HS-27A (cell line): ENCODE measurements at regions not wholly inside any gene's neighbourhood (a gene's known extent, or its start where the extent isn't known, plus 50 kb on each side); places are given as distances from the start of the nearest gene placed in this dataset.
"Not testable (repeated sequence)": the region's sequence is repeated elsewhere in the genome, so short reads cannot be mapped to it uniquely, and the experiment has no call there.

Experiments used
- DNase-seq: peaks from one replicate; pipeline ENCODE4 v3.0.0-alpha.2; 2012; ENCODE audit warnings: low read depth, missing footprints

DNA sequence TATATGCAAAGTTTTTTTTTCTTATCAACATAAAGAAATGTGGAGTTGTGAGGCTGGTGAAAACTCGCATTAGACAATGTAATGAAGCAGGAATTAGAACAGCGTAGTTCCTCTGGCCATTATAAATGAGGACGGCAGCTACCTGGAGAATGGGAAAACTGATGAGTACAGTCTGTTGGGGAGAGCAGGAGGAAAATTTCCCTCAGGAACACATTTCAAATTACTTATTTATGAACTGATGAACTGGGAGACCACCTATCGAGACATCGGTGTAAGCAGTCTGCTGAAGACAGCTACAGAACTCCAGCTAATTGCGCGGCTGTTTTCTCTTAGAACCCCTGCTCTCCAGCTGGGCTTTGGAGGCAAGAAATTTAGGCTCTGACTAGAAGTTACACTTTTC, 343.9 kb upstream of the CLINT1 start:
- DNase-seq = no peak

DNA sequence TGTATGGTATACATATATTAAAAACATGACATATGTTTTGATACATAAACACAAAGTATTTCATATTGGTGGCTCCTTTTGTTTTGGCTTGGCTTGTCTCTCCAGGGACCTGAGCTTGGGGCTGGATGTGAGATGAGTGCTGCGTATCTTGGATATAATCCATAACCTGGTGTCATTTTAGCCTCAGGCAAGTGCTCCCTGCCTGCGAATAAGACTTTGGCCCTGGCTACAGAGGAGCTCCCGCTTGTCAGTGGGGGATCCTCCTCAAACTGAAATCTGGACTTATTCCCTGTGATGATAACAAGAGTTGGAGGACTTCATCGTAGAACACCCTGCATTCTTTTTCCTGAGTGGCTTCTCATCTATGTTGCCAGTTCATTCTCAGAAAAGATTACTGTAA, 341.7 kb upstream of the CLINT1 start:
- DNase-seq = no peak

DNA sequence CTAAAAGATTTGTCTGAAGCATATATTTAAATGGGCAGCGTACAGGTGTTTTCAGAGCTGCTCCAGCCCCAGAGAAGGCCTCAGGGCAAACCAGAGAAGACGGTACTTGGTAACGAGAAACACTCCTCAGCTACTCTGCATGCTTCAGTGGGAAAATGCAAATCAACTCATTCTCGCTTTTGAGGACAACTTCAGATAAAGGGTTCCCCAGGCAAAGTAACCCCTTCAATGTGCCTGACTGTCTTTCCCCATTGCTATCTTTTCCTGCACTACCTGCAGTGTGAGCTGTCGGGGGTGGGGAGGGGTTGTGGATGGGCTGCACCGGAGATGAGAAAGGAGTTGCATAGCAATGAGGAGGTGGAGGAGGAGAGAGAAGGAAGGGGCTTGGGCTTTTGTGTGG, 339.7 kb upstream of the CLINT1 start:
- no peak for DNase-seq

DNA sequence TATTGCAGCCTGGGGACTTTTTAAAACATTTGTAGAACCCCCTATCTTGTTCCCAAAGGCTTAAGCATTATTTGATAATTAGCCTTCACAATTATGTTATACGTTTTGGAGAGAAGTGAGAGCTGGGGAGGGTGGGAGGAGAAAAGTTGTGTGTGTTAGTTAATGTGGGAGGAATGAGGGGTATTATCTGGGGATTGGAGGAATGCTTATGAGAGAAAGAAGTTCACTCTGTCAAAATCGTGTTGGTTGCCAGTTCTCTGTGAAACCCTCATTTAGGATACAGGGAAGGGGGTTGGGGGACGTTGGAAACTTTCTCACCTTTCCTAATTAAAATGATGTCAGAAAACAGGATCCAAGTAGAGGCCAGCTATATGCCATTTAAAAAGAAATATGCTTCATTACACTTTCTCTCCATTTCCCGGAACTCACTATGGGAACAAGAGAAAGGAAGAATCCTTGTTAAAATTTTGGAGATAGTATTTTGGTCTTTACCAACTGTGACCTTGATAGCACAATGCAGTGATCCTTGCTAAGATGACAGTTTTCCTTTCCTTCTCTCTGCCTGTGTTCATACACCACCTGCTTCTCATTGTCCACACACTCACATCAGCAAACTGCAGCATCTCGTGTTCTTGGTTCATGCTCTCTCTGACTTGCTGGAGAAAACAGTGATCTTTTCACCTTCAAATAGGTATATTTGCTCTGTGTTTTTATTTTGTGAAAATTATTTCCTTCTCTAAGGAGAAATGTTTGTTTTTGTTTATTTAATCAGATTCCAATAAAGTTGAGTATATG, 336.7 kb upstream of the CLINT1 start:
- DNase-seq = no peak

DNA sequence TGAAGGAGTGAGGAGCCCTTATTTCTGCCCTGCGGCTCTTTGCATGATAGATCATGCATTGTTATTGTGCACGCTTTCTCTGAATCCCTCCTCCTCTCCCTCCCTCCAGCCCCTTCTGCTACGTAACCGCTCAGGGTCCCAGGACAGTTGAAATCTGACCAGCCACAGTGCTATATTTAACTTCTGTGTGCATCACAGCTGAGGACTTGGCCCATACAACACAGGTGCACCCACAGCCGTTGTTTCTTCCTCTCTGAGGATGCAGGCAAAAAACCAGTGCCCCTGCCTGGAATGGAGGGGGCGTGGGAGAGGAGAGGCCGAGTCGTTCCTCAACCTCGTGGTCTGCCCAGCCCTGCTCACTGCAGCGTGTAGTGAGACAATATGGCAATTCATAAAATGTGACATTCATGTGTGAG, 335.6 kb upstream of the CLINT1 start:
- no peak for DNase-seq

DNA sequence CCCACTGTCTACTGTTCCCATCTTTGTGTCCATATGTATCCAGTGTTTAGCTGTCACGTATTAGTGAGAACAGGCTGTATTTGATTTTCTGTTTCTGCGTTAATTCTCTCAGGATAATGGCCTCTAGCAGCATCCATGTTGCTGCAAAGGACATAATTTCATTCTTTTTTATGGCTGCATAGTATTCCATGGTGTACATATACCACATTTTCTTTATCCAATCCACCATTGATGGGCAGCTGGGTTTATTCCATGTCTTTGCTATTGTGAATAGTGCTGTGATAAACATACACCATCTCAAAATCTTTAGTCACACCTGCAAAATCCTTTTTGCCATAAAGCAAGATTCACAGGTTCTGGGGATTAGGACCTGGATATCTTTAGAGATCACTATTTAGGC, 334.4 kb upstream of the CLINT1 start:
- not testable (repeated sequence) for DNase-seq

DNA sequence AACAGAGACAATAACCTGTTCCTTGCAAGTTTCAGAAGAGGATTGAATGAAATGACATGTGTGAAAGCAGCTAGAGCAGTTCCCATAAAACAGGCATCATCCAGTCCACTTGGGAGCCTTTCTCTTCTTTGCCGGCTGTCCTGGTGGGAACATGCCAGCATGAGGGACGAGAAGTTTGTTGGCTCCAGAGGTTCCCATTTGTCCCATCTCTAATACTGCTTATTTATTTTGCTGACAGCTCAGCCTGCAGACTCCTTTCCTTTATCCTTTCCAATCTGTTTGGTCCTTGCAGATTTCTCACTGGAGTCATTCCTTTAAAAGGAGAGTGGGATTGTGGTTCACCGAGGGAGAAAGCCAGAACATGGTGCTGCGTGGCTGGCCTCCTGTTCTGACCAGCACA, 321.5 kb upstream of the CLINT1 start:
- no peak for DNase-seq

DNA sequence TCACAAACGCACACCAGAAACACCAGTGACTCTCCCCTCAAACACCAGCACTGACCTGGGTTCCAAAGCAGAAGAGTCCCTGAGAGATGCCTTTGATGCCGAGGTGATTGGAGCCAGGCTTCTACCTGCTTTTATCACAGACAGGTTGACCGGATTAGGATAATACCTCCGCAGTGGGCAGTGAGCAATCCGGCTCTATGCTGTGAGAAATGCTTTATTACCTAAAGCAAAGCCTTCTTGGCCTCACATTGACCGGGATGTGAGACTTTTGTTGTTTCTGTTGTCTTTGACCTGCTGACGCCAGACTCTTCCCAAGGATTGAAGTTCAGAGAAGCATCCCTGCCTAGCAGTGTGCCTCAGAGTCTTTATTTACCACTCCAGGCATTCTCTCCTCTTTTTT, 320.3 kb upstream of the CLINT1 start:
- no peak for DNase-seq

DNA sequence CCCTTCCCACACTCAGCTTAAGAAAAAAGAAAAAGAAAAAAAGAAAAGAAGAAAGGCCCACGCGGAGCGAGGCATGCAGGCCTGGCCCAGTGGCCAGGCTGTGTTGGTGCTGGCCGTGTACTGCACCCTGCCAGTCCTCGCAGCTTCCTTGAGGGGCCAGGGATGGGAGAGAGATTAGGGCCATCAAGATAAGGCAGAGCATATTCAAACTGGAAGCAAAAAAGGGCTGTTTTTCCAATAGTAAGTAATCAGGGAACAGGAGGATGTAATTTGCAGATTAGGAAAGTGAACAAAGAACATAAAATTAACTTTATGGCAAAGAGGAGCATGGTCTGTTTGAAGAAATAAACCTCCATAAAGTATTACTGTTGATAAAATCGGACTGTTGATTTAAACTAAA, 319.6 kb upstream of the CLINT1 start:
- no peak for DNase-seq

DNA sequence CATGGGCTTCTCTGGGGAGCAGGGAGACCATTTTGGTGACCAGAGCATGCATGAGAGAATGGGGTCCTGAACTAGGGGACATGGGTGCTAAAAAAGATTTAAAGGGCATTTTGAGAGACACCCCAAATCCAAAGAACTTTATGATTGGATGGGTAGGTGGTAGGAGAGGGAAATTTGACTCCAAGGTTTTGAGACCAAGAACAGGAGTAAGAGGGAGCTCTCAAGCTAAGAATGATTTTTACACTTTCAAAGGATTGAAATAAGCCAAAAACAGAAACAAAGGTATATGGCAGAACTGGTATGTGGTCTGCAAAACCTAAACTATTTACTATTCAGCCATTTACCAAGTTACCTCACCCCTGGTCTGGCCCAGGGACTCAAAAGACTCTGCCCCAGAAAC, 318.2 kb upstream of the CLINT1 start:
- no peak for DNase-seq

DNA sequence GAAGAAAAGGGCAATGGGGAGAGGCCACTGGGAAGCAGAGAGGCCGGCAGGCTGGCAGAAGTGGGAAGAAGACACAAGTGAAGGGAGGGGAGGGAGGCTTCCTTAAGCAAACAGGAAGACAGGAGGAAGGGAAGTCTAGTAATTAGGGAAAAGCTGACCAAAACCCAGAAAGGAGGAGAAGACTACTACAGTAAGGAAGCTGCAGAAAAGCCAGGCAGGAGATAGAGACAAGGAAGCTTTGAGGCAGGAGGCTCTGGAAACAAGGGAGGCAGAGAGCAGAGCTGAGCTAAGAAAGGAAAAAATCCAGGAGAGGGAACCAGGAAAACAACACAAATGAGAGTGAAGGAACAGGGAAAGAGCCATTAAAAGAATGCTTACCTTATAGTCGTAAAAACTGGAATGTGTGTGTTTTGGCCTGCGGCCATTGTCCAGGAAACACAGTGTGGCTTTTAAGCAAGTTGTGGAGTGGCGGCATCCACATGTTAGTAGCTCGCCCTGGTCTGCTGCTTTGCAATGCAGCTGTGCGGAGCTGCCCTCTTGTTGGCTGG, 317.1 kb upstream of the CLINT1 start:
- no peak for DNase-seq

DNA sequence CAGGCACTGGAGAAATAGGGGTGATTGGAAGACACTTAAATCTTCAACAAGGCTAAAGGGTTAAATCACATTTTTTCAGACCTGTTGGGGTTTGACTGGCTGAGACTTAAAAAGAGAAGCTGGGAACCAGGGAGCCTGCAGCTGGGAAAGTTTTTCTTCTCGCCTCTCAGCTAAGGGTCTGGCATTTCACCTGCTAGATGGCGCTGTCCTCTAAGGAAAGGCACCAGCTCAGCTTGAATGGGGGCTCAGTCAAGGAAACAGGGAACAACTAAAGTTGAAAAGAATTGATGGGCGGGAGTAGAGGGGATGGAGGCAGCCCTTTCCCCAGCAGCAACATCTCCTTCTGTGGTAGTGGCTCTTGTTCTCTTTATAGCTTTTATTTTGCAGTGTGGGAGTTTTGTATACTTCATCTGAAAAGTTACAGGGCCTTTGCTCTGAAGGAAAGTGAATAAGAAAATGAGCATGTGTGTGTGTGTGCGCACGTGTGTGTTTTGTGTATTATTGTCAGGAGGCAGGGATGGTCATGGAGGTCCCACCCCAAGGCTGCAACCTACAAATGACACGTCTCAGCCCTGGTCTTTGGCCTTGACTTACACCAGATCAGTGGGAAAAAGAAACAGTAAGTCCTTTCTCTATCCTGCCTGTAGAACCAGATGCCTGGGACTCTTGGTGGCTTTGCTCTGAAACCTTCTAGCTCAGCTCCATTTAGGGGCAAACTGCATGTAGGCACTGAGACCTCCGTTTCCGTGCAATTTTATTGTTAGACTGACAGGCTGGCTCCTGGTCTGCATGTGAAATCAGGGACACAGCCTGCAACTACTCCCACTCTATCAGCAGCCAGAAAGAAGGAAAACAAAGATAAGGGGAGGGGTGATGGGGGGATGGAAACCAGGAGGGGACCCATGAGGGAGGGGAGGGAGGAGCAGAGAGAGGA, 316.2 kb upstream of the CLINT1 start:
- peak; percentile 24 for DNase-seq

DNA sequence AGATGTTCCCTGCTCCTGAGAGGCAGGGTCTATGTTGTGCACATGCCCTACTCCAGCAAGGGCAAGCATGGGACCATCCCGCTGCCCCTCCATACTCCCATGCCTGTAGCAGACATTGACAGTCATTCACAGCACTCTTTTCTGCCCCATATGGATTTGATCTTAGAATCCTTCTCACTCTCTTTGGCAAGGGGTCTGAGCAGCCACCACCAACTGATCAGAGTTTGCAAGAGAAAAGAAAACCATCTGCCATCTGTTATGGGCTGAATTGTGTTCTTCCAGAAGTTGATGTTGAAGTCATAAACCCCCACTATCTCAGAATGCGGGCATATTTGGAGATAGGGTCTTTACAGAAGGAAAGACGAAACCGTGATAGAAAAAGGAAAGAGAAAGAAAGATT, 315.1 kb upstream of the CLINT1 start:
- no peak for DNase-seq

DNA sequence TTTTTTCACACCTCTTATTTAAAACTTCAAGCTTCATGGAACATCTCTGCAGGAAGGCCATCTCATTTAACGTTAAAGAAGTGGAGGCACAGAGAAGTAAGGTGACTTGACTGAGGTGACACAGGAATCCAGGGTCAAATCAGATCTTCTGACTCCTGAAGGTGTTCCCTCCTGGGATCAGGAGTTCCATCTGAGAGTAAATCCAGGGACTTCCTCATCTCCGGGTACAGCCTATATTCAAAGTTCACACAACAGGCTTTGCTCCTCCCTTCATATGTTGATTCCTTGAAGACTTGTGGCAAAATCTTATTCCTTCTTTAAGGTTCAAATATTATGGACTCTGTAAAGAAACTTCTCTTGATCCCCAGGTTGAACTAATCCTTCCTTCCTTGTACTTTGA, 313.1 kb upstream of the CLINT1 start:
- DNase-seq = no peak

DNA sequence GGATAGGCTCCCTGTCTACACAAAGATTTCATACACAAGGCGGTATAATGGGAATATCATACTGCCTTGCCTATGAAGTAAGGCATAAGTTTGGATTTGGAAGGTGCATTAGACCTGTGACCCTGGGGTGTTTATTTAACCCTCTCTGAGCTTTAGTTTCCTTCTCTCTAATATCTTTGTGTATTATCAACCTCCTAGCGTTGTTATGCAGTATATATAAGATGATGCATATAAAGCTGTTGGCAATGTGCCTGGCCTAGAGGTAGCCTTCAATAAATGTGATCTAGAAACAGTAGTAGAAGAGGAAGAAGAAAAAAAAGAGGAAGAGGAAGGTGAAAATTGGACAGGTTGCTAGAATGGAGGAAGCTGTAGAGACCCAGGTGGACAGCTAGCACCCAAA, 311.6 kb upstream of the CLINT1 start:
- no peak for DNase-seq

DNA sequence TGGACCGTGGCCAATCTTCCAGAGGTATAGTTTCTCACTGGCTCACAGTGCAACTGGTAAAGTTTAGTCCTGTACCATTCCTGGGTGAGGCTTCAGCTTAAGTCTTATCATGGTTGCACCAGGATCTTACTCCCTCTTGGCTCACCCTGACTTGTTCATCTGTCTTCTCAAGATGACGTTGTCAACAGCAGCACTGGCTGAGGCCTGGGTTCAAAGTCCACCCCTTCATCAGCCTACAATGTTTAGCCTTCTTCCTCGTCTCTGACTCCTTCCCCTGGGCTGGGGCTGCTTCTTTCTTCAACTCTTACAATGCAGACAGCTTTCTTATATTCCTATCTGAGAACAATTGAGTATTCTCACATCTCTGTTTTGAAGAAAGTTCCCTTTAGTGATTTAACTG, 311.1 kb upstream of the CLINT1 start:
- DNase-seq = no peak

DNA sequence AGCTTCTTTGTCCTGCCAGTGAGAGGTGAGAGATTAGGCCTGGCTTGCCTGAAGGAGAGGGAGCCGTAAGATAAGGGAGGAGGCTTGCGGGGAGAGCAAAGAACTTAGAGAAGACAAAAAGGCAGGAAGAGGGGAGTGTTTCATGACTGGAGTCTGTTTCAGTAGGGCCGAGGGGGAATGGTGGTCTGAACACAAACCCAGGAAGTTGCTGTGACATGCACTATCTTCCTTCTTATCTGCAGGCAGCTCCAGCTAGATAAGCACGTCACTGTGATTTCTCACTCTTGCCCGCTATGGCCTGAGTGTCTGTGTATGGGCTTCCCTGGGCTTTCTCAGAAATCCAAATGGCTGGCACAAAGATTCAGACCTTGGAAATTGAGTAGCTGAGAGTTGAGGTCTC, 307.5 kb upstream of the CLINT1 start:
- no peak for DNase-seq

DNA sequence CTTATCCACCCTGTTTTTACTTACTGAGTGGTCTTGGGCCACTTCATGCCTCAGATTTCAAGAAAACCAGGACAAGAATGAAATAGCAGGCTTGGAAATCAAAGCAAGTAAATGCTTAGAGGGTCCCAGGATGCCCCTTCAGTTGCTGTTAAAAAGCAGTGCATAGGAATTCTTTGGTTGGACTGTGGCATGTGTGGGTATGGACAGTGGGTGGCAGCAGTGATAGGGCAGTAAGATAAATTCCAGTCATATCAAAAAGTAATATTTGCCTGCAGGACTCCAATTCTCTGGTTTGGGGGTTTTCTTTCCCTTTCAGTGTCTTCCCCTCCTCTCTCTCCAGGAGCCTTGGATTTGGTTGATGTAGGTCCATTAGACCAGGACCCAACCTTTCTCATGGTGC, 306.7 kb upstream of the CLINT1 start:
- DNase-seq = no peak

DNA sequence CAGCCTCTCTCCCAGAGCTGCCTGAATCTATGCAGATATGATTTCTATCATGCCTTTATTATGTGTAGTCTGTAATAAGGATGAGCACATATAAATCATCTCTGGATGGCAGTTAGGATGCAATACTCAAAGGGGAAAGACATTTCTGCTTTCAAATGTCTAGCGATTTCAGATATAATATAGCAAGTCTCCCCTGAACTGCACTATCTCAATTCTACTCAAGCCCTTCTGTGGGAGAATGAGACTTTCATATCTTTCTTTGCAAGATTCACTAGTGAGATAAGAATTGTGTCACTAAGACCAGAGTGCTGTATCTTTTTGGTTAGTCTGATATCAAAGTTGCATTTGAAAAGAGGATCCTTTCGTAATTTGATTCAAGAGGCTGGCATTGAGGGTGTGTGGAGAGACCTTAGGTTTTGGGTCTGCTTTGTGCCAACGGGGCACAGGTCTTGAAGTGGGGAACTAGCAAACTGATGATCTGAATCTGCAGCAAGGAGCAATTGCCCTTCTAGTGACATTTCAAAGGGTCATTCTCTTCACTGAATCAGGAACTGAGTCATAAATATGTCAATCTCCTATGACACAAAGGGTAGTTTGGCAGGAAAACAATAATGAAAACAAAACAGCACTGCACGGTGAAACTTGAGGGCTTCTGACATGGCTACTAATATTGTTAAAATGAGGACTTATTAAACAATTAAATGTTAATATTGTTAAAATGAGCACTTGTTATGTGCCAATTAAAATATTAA, 305.5 kb upstream of the CLINT1 start:
- no peak for DNase-seq

DNA sequence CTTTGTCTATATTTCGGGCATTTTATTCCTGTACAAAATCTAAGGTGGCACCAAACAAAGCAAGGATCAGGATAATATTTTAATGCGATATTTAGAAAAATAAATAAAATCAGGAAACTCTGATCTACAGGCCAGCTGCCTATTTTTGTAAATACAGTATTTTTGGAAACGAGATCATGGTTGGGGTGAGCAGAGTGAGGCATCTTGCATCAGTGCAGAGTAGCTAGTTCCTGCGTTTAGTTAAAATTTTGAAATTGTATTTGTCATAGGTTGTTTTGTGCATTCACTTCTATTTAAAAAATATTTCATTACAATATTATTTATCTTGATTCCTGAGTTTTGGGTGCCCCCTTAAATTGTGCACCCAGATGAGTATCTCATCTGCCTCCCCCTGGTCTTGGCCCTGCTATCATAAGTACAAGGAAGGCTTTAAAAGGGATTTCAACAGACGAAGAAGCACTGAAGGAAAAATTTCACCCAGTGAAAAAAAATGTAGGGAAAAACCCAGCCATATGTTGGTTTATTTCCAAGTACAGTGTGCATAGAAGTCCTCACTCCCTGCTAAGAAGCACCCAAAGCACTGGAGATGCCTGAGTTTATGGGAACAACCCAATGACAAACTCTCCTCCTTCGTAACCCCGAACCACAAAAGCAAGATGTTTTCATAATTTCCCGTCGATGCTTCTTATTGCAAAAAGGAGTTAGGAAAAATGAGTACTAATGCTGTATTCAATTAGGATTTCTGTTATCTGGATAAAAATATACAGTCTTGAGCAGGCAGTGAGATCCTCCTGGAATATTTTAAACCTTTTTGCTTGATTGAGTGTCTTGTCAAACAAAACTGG, 304.7 kb upstream of the CLINT1 start:
- no peak for DNase-seq

DNA sequence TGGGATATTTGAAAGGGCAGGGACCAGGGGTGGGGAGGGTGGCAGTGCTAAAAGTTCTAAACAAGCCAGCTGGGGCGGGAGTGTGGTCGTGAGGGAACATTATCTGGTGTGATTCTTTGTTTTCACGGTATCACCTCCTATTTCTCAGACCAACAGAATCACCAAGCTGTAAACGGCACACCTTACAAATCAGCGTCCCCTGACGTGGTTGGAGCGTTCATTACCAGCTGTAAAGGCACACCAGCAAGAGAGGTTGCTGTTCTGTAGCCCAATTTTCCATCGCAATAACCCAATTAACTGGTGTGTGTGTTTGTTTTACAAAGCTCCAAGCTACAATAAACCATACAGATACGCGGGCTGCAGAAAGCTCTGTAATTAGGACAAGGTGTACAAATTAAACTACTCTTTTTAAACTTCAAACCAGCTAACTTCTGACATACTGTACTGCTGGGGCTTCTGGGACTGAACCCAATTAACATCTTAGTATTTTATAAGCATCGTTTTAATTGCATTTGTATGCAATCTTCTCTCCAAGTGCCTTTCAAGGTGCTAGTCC, 303.6 kb upstream of the CLINT1 start:
- no peak for DNase-seq
